HG03039 (cell line): ENCODE measurements at regions not wholly inside any gene's neighbourhood (a gene's known extent, or its start where the extent isn't known, plus 50 kb on each side); places are given as distances from the start of the nearest gene placed in this dataset.
"Not testable (repeated sequence)": the region's sequence is repeated elsewhere in the genome, so short reads cannot be mapped to it uniquely, and the experiment has no call there.

ENCODE experiments used
- ATAC-seq: cut with Tn5 transposase; IDR thresholded peaks from one replicate; pipeline ENCODE4 v1.9.1; 2021; ENCODE audit warnings: mild to moderate bottlenecking, moderate library complexity; ENCODE audit not compliant: unreplicated experiment

- ATAC-seq: no peak
Observed at GRCh38 chr6:85107701-85108100, 342.2 kb upstream of the NT5E start.

- ATAC-seq: no peak
Observed at GRCh38 chr6:85096976-85097375, 332.6 kb upstream of the TBX18 start.

DNA sequence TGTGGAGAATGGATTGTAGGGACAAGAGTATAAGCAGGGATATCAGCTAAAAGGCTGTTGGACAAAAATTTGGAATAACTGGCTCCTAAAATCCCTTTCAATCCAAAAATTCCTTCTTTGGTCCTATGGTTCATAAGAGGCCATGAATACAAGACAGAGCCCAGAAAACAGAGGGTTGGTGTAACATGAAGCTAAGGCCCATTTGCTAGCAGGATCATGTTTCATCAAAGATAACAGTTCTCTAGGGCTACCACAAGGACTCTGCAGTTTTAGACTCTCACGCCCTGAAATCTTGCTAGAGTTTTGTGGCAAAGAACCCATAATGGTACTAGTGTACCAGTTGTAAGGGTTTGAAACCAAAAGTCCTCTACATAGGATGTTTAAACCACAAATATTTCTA lies 327.8 kb upstream of the TBX18 start:
- no peak for ATAC-seq

GRCh38 chr6:85089255-85089654 lies 324.9 kb upstream of the TBX18 start:
- no peak for ATAC-seq

GRCh38 chr6:85085875-85086274 lies 321.5 kb upstream of the TBX18 start:
- no peak for ATAC-seq

DNA sequence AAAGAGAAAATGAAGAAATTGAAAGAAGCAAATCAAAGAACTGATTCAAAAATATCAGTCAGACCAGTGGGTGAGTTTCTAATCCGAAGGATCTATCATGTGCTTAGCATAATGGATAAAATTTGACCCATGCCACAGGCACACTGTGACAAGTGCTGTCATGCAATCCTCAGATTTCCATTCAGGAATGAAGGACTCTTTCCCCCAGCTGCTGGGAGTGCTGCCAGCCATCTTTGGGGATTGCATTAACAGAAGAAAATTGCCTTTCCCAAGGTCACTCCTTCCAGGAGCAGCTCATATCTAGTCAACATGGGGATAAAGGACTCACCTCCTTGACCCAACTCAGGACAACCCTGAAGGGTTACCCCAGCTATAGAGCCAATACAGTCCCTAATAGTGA lies 316.7 kb upstream of the TBX18 start:
- ATAC-seq: no peak

DNA sequence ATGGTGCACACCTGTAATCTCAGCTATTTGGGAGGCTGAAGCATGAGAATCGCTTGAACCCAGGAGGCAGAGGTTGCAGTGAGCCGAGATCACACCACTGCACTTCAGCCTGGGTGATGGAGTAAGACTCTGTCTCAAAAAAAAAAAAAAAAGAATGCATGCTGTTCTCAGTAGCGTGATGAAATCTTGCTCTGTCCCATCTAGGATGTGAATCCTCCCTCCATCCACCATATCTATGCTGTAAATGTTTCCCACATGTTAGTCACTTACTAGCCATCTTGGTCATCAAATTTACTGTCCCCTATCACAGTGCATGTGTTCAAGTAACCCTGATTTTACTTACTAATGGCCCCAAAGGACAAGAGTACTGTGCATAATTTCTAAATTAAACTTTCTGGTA lies 315.4 kb upstream of the TBX18 start:
- ATAC-seq: no peak

- ATAC-seq: no peak
Observed at GRCh38 chr6:85078058-85078457, 313.7 kb upstream of the TBX18 start.

- no peak for ATAC-seq
Observed at GRCh38 chr6:85077098-85077497, 312.7 kb upstream of the TBX18 start.

GRCh38 chr6:85071845-85072244 lies 307.4 kb upstream of the TBX18 start:
- ATAC-seq: not testable (repeated sequence)

DNA sequence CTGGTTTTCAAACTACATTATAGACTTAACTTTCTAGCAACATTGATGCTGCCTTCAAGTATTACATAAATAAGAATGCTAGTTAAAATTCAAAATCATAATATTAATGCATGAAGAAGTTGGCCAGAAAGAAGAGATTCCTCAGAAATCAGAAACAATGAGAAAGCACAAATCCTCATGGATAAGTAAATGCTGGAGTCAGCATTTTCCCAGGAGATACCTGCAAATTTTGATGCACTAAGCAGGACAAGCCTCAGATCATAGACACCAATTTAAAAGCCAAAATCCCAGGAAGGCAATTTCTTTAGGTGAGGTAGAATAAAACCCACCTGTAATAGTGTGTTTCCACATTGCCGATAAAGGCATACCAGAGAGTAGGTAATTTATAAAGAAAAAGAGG lies 305.2 kb upstream of the TBX18 start:
- no peak for ATAC-seq

GRCh38 chr6:85068221-85068620 lies 303.8 kb upstream of the TBX18 start:
- ATAC-seq: no peak

DNA sequence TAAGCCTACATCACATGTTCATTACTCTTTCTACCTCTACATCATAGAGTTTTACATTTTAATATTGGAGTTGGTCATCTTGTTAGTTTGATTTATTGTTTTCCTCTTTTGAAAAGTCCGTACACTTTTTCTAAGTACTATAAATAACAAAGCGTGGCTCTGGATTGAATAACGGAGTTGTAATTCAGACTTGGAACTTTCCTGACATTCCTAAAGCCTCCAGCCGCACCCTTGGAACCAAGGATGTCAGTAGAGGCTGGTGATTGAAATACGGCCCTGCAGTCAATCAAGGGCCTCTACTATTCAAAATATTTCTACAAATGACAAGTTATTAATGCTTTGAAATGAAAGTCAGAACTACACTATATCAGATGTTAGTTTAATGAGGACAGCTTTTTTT lies 301.9 kb upstream of the TBX18 start:
- ATAC-seq: no peak

DNA sequence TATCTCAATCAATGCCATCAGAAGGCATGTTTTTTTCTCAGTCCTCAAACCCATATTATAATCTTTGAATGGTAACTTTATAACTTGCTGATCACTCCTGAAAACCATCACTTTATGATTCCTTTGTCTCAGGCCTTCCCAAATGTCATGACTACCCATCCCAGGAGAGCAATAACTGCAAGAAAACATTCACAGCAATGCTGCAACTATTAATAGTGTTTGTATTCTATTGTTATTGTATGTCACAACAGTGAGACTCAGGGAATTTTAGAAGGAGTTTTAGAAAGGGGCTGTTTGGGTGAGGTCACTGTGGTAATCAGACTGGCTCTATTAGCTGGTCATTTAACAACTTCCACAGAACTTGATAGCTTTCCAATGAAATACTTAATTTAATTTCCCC lies 301.4 kb upstream of the TBX18 start:
- ATAC-seq: no peak

- no peak for ATAC-seq
Observed at GRCh38 chr6:85063611-85064010, 299.2 kb upstream of the TBX18 start.

DNA sequence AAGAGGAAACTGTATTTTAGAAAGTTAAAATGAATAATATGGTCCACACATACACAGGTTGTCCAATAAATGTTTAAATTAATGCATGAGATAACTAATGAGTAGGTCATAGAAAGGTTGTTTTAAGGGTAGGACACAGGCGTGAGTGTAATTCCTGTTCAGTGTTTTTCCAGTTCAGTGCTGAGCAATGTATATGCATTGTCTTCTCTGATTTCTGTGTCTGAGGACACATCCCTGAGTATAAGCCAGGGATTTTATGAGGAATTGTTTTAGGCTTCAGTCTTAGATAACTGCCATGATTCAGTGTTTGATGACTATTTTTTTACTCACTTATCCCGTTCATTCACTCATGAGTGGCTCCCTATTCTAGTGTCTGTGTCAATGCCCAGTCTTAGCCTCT lies 298.5 kb upstream of the TBX18 start:
- ATAC-seq: no peak

GRCh38 chr6:85058806-85059205 lies 294.4 kb upstream of the TBX18 start:
- no peak for ATAC-seq

DNA sequence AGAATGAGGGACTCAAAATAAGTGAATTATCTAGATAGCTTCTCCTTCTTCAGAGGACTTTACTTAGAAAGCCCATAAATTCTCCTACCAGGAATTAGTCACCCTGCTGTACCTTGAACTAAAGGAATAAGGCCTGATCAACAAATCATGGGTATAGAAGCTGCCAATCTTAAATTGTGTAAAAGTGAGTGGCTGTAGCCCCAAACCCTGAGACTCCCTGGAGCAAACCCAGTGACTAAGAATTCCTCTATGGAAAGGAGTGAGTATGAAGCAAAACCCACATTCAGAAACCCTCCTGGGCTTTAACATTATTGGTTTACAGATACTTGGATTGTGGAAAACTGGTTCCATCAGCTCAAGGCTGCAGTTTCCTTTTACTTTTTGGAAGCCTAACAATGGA lies 285.8 kb upstream of the TBX18 start:
- ATAC-seq: no peak

DNA sequence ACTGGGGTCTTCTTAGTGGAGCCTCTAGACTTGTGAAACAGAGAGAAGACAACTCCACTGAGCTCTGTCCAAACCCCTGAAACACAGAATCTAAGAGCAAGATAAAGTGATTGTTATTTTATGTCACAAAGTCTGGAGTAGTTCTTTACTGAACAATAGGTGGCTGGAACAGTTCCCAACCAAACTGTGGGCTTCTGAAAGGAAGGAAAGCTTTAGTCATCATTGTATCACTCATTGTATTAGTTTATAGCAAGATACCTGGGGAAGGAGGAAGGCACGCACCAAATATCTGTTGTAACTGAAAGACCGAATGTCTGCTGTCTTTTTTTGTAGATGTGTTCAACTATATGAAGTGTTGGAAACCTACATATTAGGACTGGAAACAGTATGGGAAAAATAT lies 284.9 kb upstream of the TBX18 start:
- no peak for ATAC-seq

DNA sequence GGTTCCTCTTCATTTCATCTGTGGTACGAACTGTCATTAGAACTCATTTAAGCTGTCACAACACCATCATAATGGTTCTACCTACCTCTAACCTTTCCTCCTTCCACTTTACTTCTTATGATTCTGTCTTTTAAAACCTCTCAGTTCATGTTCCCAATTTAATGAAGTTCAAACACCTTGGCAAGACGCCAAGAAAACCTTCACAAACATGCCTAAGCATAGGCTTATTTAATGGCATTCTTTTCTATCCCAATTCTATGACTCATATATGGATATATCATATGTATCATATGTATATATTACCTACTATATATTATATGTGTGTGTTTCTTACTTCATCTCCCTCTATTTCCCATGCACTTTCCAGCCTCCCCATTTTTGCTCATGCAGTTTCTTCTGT lies 283.4 kb upstream of the TBX18 start:
- no peak for ATAC-seq

DNA sequence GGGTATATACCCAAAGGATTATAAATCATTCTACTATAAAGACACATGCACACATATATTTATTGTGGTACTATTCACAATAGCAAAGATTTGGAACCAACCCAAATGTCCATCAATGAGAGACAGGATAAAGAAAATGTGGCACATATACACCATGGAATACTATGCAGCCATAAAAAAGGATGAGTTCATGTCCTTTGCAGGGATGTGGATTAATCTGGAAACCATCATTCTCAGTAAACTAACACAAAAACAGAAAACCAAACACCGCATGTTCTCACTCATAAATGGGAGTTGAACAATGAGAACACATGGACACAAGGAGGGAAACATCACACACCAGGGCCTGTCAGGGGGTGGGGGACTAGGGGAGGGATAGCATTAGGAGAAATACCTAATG lies 281.4 kb upstream of the TBX18 start:
- not testable (repeated sequence) for ATAC-seq

GRCh38 chr6:85044361-85044760 lies 280.0 kb upstream of the TBX18 start:
- no peak for ATAC-seq

- no peak for ATAC-seq
Observed at GRCh38 chr6:85041376-85041775, 277.0 kb upstream of the TBX18 start.

DNA sequence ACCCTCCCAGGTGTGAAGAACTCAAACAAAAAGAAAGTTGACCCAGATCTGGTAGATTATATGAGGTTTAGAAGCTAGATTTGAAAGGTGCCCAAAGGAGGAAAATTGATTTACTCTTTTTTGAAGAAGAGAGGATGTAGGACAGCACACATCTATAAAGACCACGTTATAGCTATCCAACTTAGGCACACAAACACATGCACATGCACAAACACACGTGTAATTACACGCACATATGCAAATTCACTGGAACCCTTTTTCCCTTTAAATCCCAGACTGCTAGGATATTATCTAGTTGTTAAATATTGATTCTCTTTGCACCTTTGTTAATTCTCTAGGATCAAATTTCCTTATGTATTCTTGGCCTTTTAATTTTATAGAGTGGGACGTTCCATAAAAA lies 272.8 kb upstream of the TBX18 start:
- no peak for ATAC-seq
